ENCODE measurements at regions not wholly inside any gene's neighbourhood (a gene's known extent, or its start where the extent isn't known, plus 50 kb on each side); places are given as distances from the start of the nearest gene placed in this dataset.

- DNase-seq: no peak
Observed at GRCh38 chr6:15872241-15873103, 209.6 kb upstream of the DTNBP1 start.

GRCh38 chr6:15871276-15871675 is 208.4 kb upstream of the DTNBP1 start:
- no peak for DNase-seq

GRCh38 chr6:15870333-15871043 is 207.7 kb upstream of the DTNBP1 start:
- no peak for DNase-seq

- no peak for DNase-seq
Observed at GRCh38 chr6:15864708-15865062, 201.9 kb upstream of the DTNBP1 start.

GRCh38 chr6:15864038-15864707 is 201.3 kb upstream of the DTNBP1 start:
- DNase-seq: no peak

- no peak for DNase-seq
Observed at GRCh38 chr6:15862810-15863209, 200.0 kb upstream of the DTNBP1 start.

- DNase-seq: no peak
Observed at GRCh38 chr6:15861486-15861885, 198.7 kb upstream of the DTNBP1 start.

GRCh38 chr6:15854826-15855710 is 192.2 kb upstream of the DTNBP1 start:
- DNase-seq: no peak

- no peak for DNase-seq
Observed at GRCh38 chr6:15854378-15854777, 191.6 kb upstream of the DTNBP1 start.

- no peak for DNase-seq
Observed at GRCh38 chr6:15853259-15853658, 190.4 kb upstream of the DTNBP1 start.

- DNase-seq: no peak
Observed at GRCh38 chr6:15852289-15852688, 189.5 kb upstream of the DTNBP1 start.

- DNase-seq: no peak
Observed at GRCh38 chr6:15849395-15849794, 186.6 kb upstream of the DTNBP1 start.

GRCh38 chr6:15845492-15845891 is 182.7 kb upstream of the DTNBP1 start:
- DNase-seq: no peak

GRCh38 chr6:15843764-15844163 is 180.9 kb upstream of the DTNBP1 start:
- DNase-seq: no peak

- DNase-seq: no peak
Observed at GRCh38 chr6:15843226-15843625, 180.4 kb upstream of the DTNBP1 start.

GRCh38 chr6:15842727-15843117 is 179.9 kb upstream of the DTNBP1 start:
- no peak for DNase-seq

- no peak for DNase-seq
Observed at GRCh38 chr6:15841937-15842726, 179.3 kb upstream of the DTNBP1 start.

- no peak for DNase-seq
Observed at GRCh38 chr6:15839969-15840541, 177.2 kb upstream of the DTNBP1 start.

- no peak for DNase-seq
Observed at GRCh38 chr6:15837205-15837604, 174.4 kb upstream of the DTNBP1 start.

- DNase-seq: no peak
Observed at GRCh38 chr6:15832841-15833240, 170.0 kb upstream of the DTNBP1 start.

- no peak for DNase-seq
Observed at GRCh38 chr6:15829156-15829555, 166.3 kb upstream of the DTNBP1 start.

Data from activated CD4-positive, alpha-beta T cell treated with anti-CD3 and anti-CD28 coated beads, Interleukin-2, amount 50 U/mL, for 1 hour (primary cell).